K562 (cell line): ENCODE measurements at regions not wholly inside any gene's neighbourhood (a gene's known extent, or its start where the extent isn't known, plus 50 kb on each side); places are given as distances from the start of the nearest gene placed in this dataset.

Experiments used
- ATAC-seq: fragments of 200-7000 bp; cut with Tn5 transposase; 3 replicates; pipeline ENCODE4 v1.9.1; 2020; ENCODE audit warnings: moderate library complexity
- BruUV-seq: library from RNA; stranded (reverse); fragments of 400-500 nt; replicated peaks from 2 replicates; lab custom pipeline; 2021; lab: Mats Ljungman, UMichigan
- CTCF ChIA-PET: fragments of 300-600 bp; formaldehyde crosslinking; extraction: SDS; loops from one replicate; lab custom pipeline; 2021; ENCODE audit warnings: low intra/inter-chr PET ratio; lab: Yijun Ruan, JAX
- POLR2A ChIA-PET: fragments of 300-600, 350-650 bp; sonication (Branson Sonifier 250); formaldehyde crosslinking; extraction: SDS; loops from one replicate; lab custom pipeline; 2021; ENCODE audit warnings: antibody characterized with exemption, inconsistent platforms; lab: Yijun Ruan, JAX
- DNase-seq, 4 experiments: peaks; one replicate each; pipeline versions ENCODE4 v3.0.0 to v3.0.0-alpha.2; 2011 to 2018; ENCODE audit warnings: low spot score in 3 of 4, mixed read lengths in 3 of 4; ENCODE audit errors: extremely low read depth in 1 of 4
- FAIRE-seq: peaks from 2 replicates; lab custom pipeline; 2011; peaks lifted over from hg19 to GRCh38; lab: Jason Lieb, UNC
- H2AFZ ChIP-seq: 2 replicates; pipeline ENCODE4 v1.6.0; 2011; ENCODE audit warnings: low read depth, low read length, control low read depth, inconsistent platforms
- H3K27ac ChIP-seq: fragments of 200-600 bp; 3 replicates; pipeline ENCODE4 v1.8.0; 2011; ENCODE audit warnings: low read depth, mild to moderate bottlenecking, control low read depth, inconsistent platforms, low read length, moderate library complexity, mixed read lengths; ENCODE audit errors: extremely low read depth
- H3K27me3 ChIP-seq, 2 experiments: fragments of 300-600 bp in 1 of 2; 2 replicates in 1 of 2; 3 replicates in 1 of 2; pipeline versions ENCODE4 v1.6.0 to v1.8.0; 2011; ENCODE audit warnings: inconsistent platforms in 2 of 2, low read length in 2 of 2, mild to moderate bottlenecking in 1 of 2, mixed read lengths in 1 of 2, moderate library complexity in 1 of 2; ENCODE audit not compliant: control insufficient read depth in 2 of 2, insufficient read depth in 2 of 2
- H3K36me3 ChIP-seq: fragments of 300-600 bp; 3 replicates; pipeline ENCODE4 v1.8.0; 2011; ENCODE audit warnings: mild to moderate bottlenecking, low read length, inconsistent platforms; ENCODE audit not compliant: control insufficient read depth, insufficient read depth
- H3K4me1 ChIP-seq, 2 experiments: fragments of 200-600 bp in 1 of 2; replicated peaks in 1 of 2; 2 replicates in 1 of 2; 3 replicates in 1 of 2; pipeline versions ENCODE4 v1.5.1 to v1.8.0; 2011; ENCODE audit warnings: inconsistent platforms in 2 of 2, low read length in 2 of 2, mild to moderate bottlenecking in 1 of 2, mixed read lengths in 1 of 2, moderate library complexity in 1 of 2; ENCODE audit not compliant: control insufficient read depth in 2 of 2, insufficient read depth in 2 of 2
- H3K4me2 ChIP-seq: 2 replicates; pipeline ENCODE4 v1.6.1; 2011; ENCODE audit warnings: low read length, control low read depth, inconsistent platforms, mixed read lengths; ENCODE audit not compliant: insufficient read depth
- H3K4me3 ChIP-seq: fragments of 200-600 bp; sonication (generic), shearing (Covaris generic); 2 replicates; pipeline ENCODE4 v1.5.1; 2016; ENCODE audit warnings: control low read depth, inconsistent platforms
- H3K79me2 ChIP-seq: fragments of 200-600 bp; 3 replicates; pipeline ENCODE4 v1.8.0; 2011; ENCODE audit warnings: low read length, inconsistent platforms; ENCODE audit not compliant: control insufficient read depth, insufficient read depth
- H3K9ac ChIP-seq, 2 experiments: 2 replicates each; pipeline versions ENCODE4 v1.6.0 to v1.6.1; 2011; ENCODE audit warnings: low read depth in 2 of 2, low read length in 2 of 2, control low read depth in 1 of 2, inconsistent platforms in 1 of 2, mild to moderate bottlenecking in 1 of 2, mixed read lengths in 1 of 2; ENCODE audit not compliant: insufficient read depth in 1 of 2
- H3K9me1 ChIP-seq: one replicate; pipeline ENCODE4 v1.6.0; 2011; ENCODE audit warnings: inconsistent platforms, mild to moderate bottlenecking, low read length, moderate library complexity; ENCODE audit not compliant: control insufficient read depth, insufficient read depth
- H3K9me3 ChIP-seq: replicated peaks from 2 replicates; pipeline ENCODE4 v1.5.1; 2011; ENCODE audit warnings: low read depth, low read length, inconsistent platforms; ENCODE audit not compliant: control insufficient read depth, insufficient read depth
- H4K20me1 ChIP-seq: replicated peaks from 2 replicates; pipeline ENCODE4 v1.6.1; 2011; ENCODE audit warnings: low read length, inconsistent platforms, mixed read lengths; ENCODE audit not compliant: control insufficient read depth, insufficient read depth
- CTCFL ChIP-seq: IDR thresholded peaks from 2 replicates; pipeline ENCODE4 v1.6.1; 2011; ENCODE audit warnings: borderline replicate concordance, low read depth, mild to moderate bottlenecking, moderate library complexity, low read length; ENCODE audit not compliant: insufficient read depth, poor library complexity, severe bottlenecking
- E2F1 ChIP-seq: sonication (generic); formaldehyde crosslinking; IDR thresholded peaks from 2 replicates; pipeline ENCODE4 v1.8.1; 2023; ENCODE audit warnings: mild to moderate bottlenecking, missing genetic modification reagents, moderate library complexity
- HDAC1 ChIP-seq, 2 experiments: fragments of 450-650 bp; IDR thresholded peaks; 2 replicates each; pipeline ENCODE4 v1.6.1; 2016 to 2017; ENCODE audit warnings: inconsistent platforms in 1 of 2, mild to moderate bottlenecking in 1 of 2, moderate library complexity in 1 of 2
- RCOR1 ChIP-seq, 2 experiments: IDR thresholded peaks; 2 replicates each; pipeline ENCODE4 v1.6.1; 2012; ENCODE audit warnings: low read depth in 2 of 2, low read length in 2 of 2, borderline replicate concordance in 1 of 2, improper control_type of control experiment in 1 of 2
- SAP30 ChIP-seq: fragments of 200-600 bp; sonication (generic); IDR thresholded peaks from 2 replicates; pipeline ENCODE4 v1.6.1; 2012; ENCODE audit warnings: borderline replicate concordance, low read depth, mild to moderate bottlenecking, moderate library complexity, low read length, control low read depth, inconsistent platforms; ENCODE audit not compliant: insufficient read depth, poor library complexity, severe bottlenecking
- SMARCA5 ChIP-seq: fragments of 450-650 bp; IDR thresholded peaks from 2 replicates; pipeline ENCODE4 v1.6.1; 2016
- SMARCB1 ChIP-seq: IDR thresholded peaks from 2 replicates; pipeline ENCODE4 v1.6.1; 2011; ENCODE audit warnings: improper control_type of control experiment, low read depth; ENCODE audit not compliant: insufficient read length
- SREBF1 ChIP-seq: fragments of 150-350 bp; IDR thresholded peaks from 2 replicates; pipeline ENCODE4 v1.6.1; 2014; ENCODE audit warnings: antibody characterized with exemption, low read depth, low read length, borderline replicate concordance
- SRSF3 ChIP-seq: fragments of 200-400 bp; formaldehyde crosslinking; IDR thresholded peaks from 2 replicates; pipeline ENCODE4 v1.6.1; 2016; ENCODE audit warnings: mild to moderate bottlenecking, low read length, moderate library complexity; ENCODE audit not compliant: insufficient read depth
- SRSF9 ChIP-seq: fragments of 200-400 bp; formaldehyde crosslinking; IDR thresholded peaks from 2 replicates; pipeline ENCODE4 v1.6.1; 2017; ENCODE audit warnings: low read depth, low read length, borderline replicate concordance
- STAT6 ChIP-seq: sonication (generic); formaldehyde crosslinking; IDR thresholded peaks from 2 replicates; pipeline ENCODE4 v1.8.1; 2023; ENCODE audit warnings: mild to moderate bottlenecking, missing genetic modification reagents
- TCF15 ChIP-seq: fragments of 250-450 bp; sonication (Bioruptor Pico); IDR thresholded peaks from 2 replicates; pipeline ENCODE4 v1.8.0; 2022; ENCODE audit warnings: moderate library complexity, mild to moderate bottlenecking, inconsistent platforms
- ZNF274 ChIP-seq: IDR thresholded peaks from 2 replicates; pipeline ENCODE4 v1.6.1; 2011; ENCODE audit warnings: low read depth, mild to moderate bottlenecking, low read length, moderate library complexity, borderline replicate concordance
- WGBS: fragments of 100-300 bp; shearing (Covaris generic); methylation state at CpG from one replicate; pipeline ENCODE4 v1.1.6; 2016; ENCODE audit warnings: low coverage, mixed read lengths; ENCODE audit not compliant: insufficient coverage; ENCODE audit errors: missing lambda C conversion rate; 5-methylcytosine and 5-hydroxymethylcytosine counted together
- in situ Hi-C: fragments of 300-500 bp; cut with MboI; formaldehyde crosslinking; loops from 4 replicates; pipeline ENCODE4 v1.15.0; 2018; ENCODE audit warnings: inconsistent platforms, mixed read lengths
- intact Hi-C: fragments of 100-400 bp; cut with micrococcal nuclease; formaldehyde crosslinking; loops from 2 replicates; pipeline ENCODE4 v1.14.2; 2022

- ChIA-PET POLR2A (no interaction called here), CTCF (no interaction called here)
- Histone ChIP-seq H3K9me1 (no peaks in the 10 kb centered on the region), H2AFZ (no peak overlapping the region), H3K4me2 (no peak overlapping the region), H3K9me3 (no peaks in the 10 kb centered on the region), H3K27ac (no peak overlapping the region), H3K4me1 (no peaks in the 10 kb centered on the region), H4K20me1 (no peaks in the 10 kb centered on the region), H3K4me3 (no peak overlapping the region), H3K9ac (no peak overlapping the region), H3K79me2 (no peaks in the 10 kb centered on the region), H3K27me3 (no peaks in the 10 kb centered on the region), H3K36me3 (no peaks in the 10 kb centered on the region)
- BruUV-seq: no TSS peak
- WGBS: 0% methylated on average over 5 of the region's 5 CpGs
- no peak for ATAC-seq
- in situ Hi-C loops: no loop called here
- intact Hi-C loops: no loop called here
- DNase-seq: no peak
- no peak for FAIRE-seq
- no peak for TF ChIP-seq SREBF1
- no peak for TF ChIP-seq SMARCA5
- TF ChIP-seq SAP30: no peak
- TF ChIP-seq E2F1 (CRISPR knock-in tag): no peak
- TF ChIP-seq ZNF274: no peak
- TF ChIP-seq HDAC1 (IDR thresholded peaks at IDR 0.05): no peak
- TF ChIP-seq CTCFL: no peak
- TF ChIP-seq SRSF9: no peak
- TF ChIP-seq RCOR1 (IDR thresholded peaks at IDR 0.05; ENCODE audit: borderline replicate concordance in 1 of 2, low read depth in 2 of 2, low read length in 2 of 2): no peak
- no peak for TF ChIP-seq TCF15 (CRISPR knock-in tag)
- TF ChIP-seq SMARCB1: no peak
- no peak for TF ChIP-seq SRSF3
- no peak for TF ChIP-seq STAT6 (CRISPR knock-in tag)
These were observed 115.2 kb upstream of the WWC1 start for GRCh38 chr5:168176251-168176650.
